Suprapubic skin (tissue), 4 donors: ENCODE measurements at regions not wholly inside any gene's neighbourhood (a gene's known extent, or its start where the extent isn't known, plus 50 kb on each side); places are given as distances from the start of the nearest gene placed in this dataset.

ENCODE experiments used
- DNase-seq, 2 donors: peaks; one replicate each; pipeline ENCODE4 v3.0.0-alpha.2; 2019; ENCODE audit warnings: low spot score in 2 of 2
- H3K27ac ChIP-seq: fragments of 200-600 bp; sonication (generic); one replicate; pipeline ENCODE4 v1.5.1; 2019
- H3K27me3 ChIP-seq: fragments of 200-600 bp; sonication (generic); one replicate; pipeline ENCODE4 v1.5.1; 2019
- H3K36me3 ChIP-seq: fragments of 200-600 bp; sonication (generic); one replicate; pipeline ENCODE4 v1.5.1; 2019
- H3K4me1 ChIP-seq: fragments of 200-600 bp; sonication (generic); one replicate; pipeline ENCODE4 v1.5.1; 2019
- H3K4me3 ChIP-seq: fragments of 200-600 bp; sonication (generic); one replicate; pipeline ENCODE4 v1.5.1; 2019; ENCODE audit warnings: mild to moderate bottlenecking
- H3K9me3 ChIP-seq: fragments of 200-600 bp; sonication (generic); one replicate; pipeline ENCODE4 v1.5.1; 2019
- EP300 ChIP-seq: sonication (generic); formaldehyde crosslinking; IDR thresholded peaks from one replicate; pipeline ENCODE4 v1.6.1; 2017; ENCODE audit warnings: antibody characterized with exemption
- POLR2A ChIP-seq, 2 donors: fragments of 450-650 bp; IDR thresholded peaks; one replicate each; pipeline ENCODE4 v1.6.1; 2017; ENCODE audit warnings: antibody characterized with exemption in 2 of 2, mild to moderate bottlenecking in 2 of 2, moderate library complexity in 2 of 2
- POLR2AphosphoS5 ChIP-seq, 3 donors: sonication (generic); formaldehyde crosslinking; IDR thresholded peaks; one replicate each; pipeline ENCODE4 v1.6.1; 2017; ENCODE audit warnings: antibody characterized with exemption in 3 of 3
- WGBS: methylation state at CpG from one replicate; pipeline ENCODE4 v1.1.5; 2018; 5-methylcytosine and 5-hydroxymethylcytosine counted together
- TF ChIP-seq, protein P1 (sequence below), 2 donors: fragments of 200-600 bp in 1 of 2; fragments of 450-650 bp in 1 of 2; sonication (generic) in 1 of 2; IDR thresholded peaks; one replicate each; pipeline ENCODE4 v1.5.1; 2016 to 2019; ENCODE audit warnings: antibody characterized with exemption in 2 of 2, mild to moderate bottlenecking in 1 of 2, moderate library complexity in 1 of 2

GRCh38 chr18:61189376-61189775, 143.9 kb upstream of the CDH20 start:
- no peak for DNase-seq
- Histone ChIP-seq H3K27ac (no peak overlapping the region), H3K27me3 (no peaks in the 10 kb centered on the region), H3K36me3 (no peaks in the 10 kb centered on the region), H3K9me3 (no peaks in the 10 kb centered on the region), H3K4me3 (no peak overlapping the region), H3K4me1 (peaks cover 3% of the 10 kb centered on the region)
- TF ChIP-seq POLR2A (IDR thresholded peaks at IDR 0.05) (no peak), POLR2AphosphoS5 (IDR thresholded peaks at IDR 0.05) (no peak), EP300 (no peak)
- TF ChIP-seq, protein P1, sequence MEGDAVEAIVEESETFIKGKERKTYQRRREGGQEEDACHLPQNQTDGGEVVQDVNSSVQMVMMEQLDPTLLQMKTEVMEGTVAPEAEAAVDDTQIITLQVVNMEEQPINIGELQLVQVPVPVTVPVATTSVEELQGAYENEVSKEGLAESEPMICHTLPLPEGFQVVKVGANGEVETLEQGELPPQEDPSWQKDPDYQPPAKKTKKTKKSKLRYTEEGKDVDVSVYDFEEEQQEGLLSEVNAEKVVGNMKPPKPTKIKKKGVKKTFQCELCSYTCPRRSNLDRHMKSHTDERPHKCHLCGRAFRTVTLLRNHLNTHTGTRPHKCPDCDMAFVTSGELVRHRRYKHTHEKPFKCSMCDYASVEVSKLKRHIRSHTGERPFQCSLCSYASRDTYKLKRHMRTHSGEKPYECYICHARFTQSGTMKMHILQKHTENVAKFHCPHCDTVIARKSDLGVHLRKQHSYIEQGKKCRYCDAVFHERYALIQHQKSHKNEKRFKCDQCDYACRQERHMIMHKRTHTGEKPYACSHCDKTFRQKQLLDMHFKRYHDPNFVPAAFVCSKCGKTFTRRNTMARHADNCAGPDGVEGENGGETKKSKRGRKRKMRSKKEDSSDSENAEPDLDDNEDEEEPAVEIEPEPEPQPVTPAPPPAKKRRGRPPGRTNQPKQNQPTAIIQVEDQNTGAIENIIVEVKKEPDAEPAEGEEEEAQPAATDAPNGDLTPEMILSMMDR (IDR thresholded peaks at IDR 0.05): no peak
- 52% methylated on average over 3 of the region's 3 CpGs for WGBS

- no peak overlapping the region for H3K27ac ChIP-seq
- no peak for DNase-seq
- H3K9me3 ChIP-seq: no peaks in the 10 kb centered on the region
- H3K36me3 ChIP-seq: no peaks in the 10 kb centered on the region
- H3K27me3 ChIP-seq: no peaks in the 10 kb centered on the region
- WGBS: 82% methylated on average over 4 of the region's 4 CpGs
- TF ChIP-seq POLR2A (IDR thresholded peaks at IDR 0.05) (no peak), POLR2AphosphoS5 (IDR thresholded peaks at IDR 0.05) (no peak), EP300 (no peak)
- TF ChIP-seq, protein P1 (IDR thresholded peaks at IDR 0.05): no peak
- no peak overlapping the region for H3K4me3 ChIP-seq
- no peaks in the 10 kb centered on the region for H3K4me1 ChIP-seq
Observed at GRCh38 chr18:61194726-61195125, 138.5 kb upstream of the CDH20 start.

GRCh38 chr18:61196750-61197149, 136.5 kb upstream of the CDH20 start:
- Histone ChIP-seq H3K4me3 (no peak overlapping the region), H3K4me1 (no peaks in the 10 kb centered on the region), H3K27ac (no peak overlapping the region), H3K27me3 (no peaks in the 10 kb centered on the region), H3K36me3 (no peaks in the 10 kb centered on the region), H3K9me3 (no peaks in the 10 kb centered on the region)
- WGBS: 89% methylated on average over 4 of the region's 4 CpGs
- no peak for DNase-seq
- TF ChIP-seq POLR2AphosphoS5 (IDR thresholded peaks at IDR 0.05) (no peak), EP300 (no peak), POLR2A (IDR thresholded peaks at IDR 0.05) (no peak)
- TF ChIP-seq, protein P1 (IDR thresholded peaks at IDR 0.05): no peak

GRCh38 chr18:61198486-61198885, 134.7 kb upstream of the CDH20 start:
- no peak for TF ChIP-seq EP300
- TF ChIP-seq, protein P1 (IDR thresholded peaks at IDR 0.05): no peak
- TF ChIP-seq POLR2A (IDR thresholded peaks at IDR 0.05): no peak
- TF ChIP-seq POLR2AphosphoS5 (IDR thresholded peaks at IDR 0.05): no peak
- Histone ChIP-seq H3K4me1 (no peaks in the 10 kb centered on the region), H3K36me3 (no peaks in the 10 kb centered on the region), H3K27ac (no peak overlapping the region), H3K4me3 (no peak overlapping the region), H3K27me3 (no peaks in the 10 kb centered on the region), H3K9me3 (no peaks in the 10 kb centered on the region)
- no peak for DNase-seq

DNA sequence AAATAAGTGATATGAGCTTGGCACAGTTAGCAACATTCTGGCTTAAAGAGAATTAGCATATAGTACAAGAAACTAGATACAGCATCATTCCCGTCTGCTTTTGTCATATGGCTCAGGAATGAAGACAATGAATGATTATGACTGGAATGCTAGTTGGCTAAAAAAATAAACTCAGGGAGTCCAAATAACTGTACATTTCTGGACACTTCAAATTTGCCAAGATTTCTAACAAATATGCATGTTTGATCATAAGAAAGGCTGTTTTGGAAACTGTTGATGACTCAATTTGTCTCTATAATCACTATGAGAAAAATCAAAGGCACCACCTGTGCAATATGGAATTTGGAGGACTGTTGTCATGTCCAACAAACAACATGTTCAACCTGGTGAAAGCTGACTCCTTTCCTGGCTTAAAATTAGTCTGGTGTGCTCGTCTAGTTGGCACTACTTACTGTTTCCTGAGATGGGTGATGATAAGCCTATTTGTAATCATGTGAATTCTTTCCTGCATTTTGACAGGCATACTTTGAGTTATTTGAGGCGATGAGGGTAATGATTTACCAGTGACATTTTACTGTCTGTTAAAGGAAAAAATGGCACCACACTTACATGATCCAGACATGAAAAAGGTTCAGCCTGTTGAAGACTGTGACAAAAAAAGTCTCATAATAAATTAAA, 133.9 kb upstream of the CDH20 start:
- Histone ChIP-seq H3K27ac (no peak overlapping the region), H3K27me3 (no peaks in the 10 kb centered on the region), H3K4me3 (no peak overlapping the region), H3K36me3 (no peaks in the 10 kb centered on the region), H3K4me1 (no peaks in the 10 kb centered on the region), H3K9me3 (no peaks in the 10 kb centered on the region)
- 24% methylated on average over 3 of the region's 3 CpGs for WGBS
- DNase-seq: no peak
- TF ChIP-seq POLR2A (IDR thresholded peaks at IDR 0.05) (no peak), EP300 (no peak), POLR2AphosphoS5 (IDR thresholded peaks at IDR 0.05) (no peak)
- TF ChIP-seq, protein P1 (IDR thresholded peaks at IDR 0.05): no peak
